CD8-positive, alpha-beta memory T cell (primary cell): ENCODE measurements at regions not wholly inside any gene's neighbourhood (a gene's known extent, or its start where the extent isn't known, plus 50 kb on each side); places are given as distances from the start of the nearest gene placed in this dataset.

Experiments used
- CTCF ChIA-PET: fragments of 350-600 bp; sonication (Branson Sonifier 250); formaldehyde crosslinking; loops from one replicate; lab custom pipeline; 2021; ENCODE audit warnings: antibody characterized with exemption; lab: Charles Lee
- POLR2A ChIA-PET: fragments of 350-600 bp; sonication (Branson Sonifier 250); formaldehyde crosslinking; loops from one replicate; lab custom pipeline; 2021; ENCODE audit warnings: antibody characterized with exemption; lab: Charles Lee
- DNase-seq, 5 donors: peaks; one replicate each; pipeline versions ENCODE4 v3.0.0 to v3.0.0-alpha.2; 2020 to 2022; ENCODE audit warnings: mixed read lengths in 1 of 5
- H3K27ac ChIP-seq: one replicate; pipeline ENCODE4 v1.7.0; 2013; ENCODE audit warnings: low read depth, mild to moderate bottlenecking, low read length, moderate library complexity
- H3K27me3 ChIP-seq: 2 replicates; pipeline ENCODE4 v1.7.0; 2013; ENCODE audit warnings: low read length, mild to moderate bottlenecking; ENCODE audit not compliant: insufficient read depth, poor library complexity, severe bottlenecking
- H3K36me3 ChIP-seq: 2 replicates; pipeline ENCODE4 v1.7.0; 2013; ENCODE audit warnings: mild to moderate bottlenecking, low read length, moderate library complexity; ENCODE audit not compliant: insufficient read depth
- H3K4me1 ChIP-seq: 2 replicates; pipeline ENCODE4 v1.7.0; 2013; ENCODE audit warnings: mild to moderate bottlenecking, low read length, moderate library complexity; ENCODE audit not compliant: insufficient read depth
- H3K4me3 ChIP-seq: 2 replicates; pipeline ENCODE4 v1.7.0; 2013; ENCODE audit warnings: mild to moderate bottlenecking, low read length
- H3K9me3 ChIP-seq: 2 replicates; pipeline ENCODE4 v1.7.0; 2013; ENCODE audit warnings: mild to moderate bottlenecking, low read length
- H3K27ac Mint-ChIP-seq, 8 donors: one replicate each; pipeline ENCODE4 v1.8.0; 2020 to 2021; ENCODE audit warnings: mixed read lengths in 8 of 8, mild to moderate bottlenecking in 6 of 8, inconsistent platforms in 3 of 8, moderate library complexity in 3 of 8
- H3K27me3 Mint-ChIP-seq, 2 donors: one replicate each; pipeline ENCODE4 v1.8.0; 2020 to 2021; ENCODE audit warnings: mixed read lengths in 2 of 2, mild to moderate bottlenecking in 1 of 2, moderate library complexity in 1 of 2
- H3K36me3 Mint-ChIP-seq, 3 donors: one replicate each; pipeline ENCODE4 v1.8.0; 2020 to 2021; ENCODE audit warnings: mixed read lengths in 3 of 3, inconsistent platforms in 1 of 3, mild to moderate bottlenecking in 1 of 3
- H3K4me1 Mint-ChIP-seq, 3 donors: one replicate each; pipeline ENCODE4 v1.8.0; 2020 to 2021; ENCODE audit warnings: mixed read lengths in 3 of 3, inconsistent platforms in 1 of 3, mild to moderate bottlenecking in 1 of 3
- H3K4me3 Mint-ChIP-seq, 7 donors: one replicate each; pipeline ENCODE4 v1.8.0; 2020 to 2021; ENCODE audit warnings: mixed read lengths in 7 of 7, mild to moderate bottlenecking in 6 of 7, moderate library complexity in 4 of 7, inconsistent platforms in 2 of 7
- H3K9me3 Mint-ChIP-seq, 5 donors: one replicate each; pipeline ENCODE4 v1.8.0; 2020 to 2022; ENCODE audit warnings: mixed read lengths in 5 of 5, mild to moderate bottlenecking in 3 of 5, moderate library complexity in 2 of 5, inconsistent platforms in 1 of 5

DNA sequence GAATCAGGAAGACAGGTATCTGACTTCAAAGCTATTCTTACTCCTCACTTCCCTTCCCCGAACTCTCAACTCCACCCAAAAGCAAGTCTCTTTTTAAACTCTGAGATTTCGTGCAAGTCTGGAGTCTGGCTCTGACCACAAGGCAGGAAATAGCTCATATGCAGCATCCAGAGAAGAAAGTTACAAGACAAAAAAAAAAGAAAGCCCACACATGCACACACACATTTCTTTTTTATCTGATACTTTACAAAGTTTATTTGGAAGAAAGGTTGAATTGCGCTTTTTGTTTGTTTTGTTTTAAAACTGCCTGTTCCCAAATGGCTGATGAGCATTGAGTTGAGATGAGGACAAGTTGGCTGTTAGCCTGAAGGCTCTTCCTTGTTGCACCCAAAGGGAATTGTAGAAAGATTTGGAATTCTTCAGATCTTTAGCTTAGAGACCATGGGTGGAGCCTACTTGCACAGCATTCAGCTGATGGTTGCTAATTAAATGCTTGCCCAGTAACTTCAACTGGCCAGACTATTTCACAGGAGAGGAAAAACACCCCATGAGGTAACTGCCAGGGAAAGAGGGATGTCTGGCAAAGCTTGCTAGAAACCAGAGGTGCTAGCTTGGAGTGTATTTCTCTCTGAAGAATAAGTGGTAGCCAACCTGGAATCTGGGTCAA lies 490.3 kb downstream of the TTLL7 start:
- peak in 3 of 5 donors; percentile 20 to 77 (median 42) for DNase-seq
- Mint-ChIP-seq H3K36me3 (peaks cover 0 to 1% (median 0%) of the 10 kb centered on the region in 3 donors), H3K27me3 (peaks cover 0 to 2% of the 10 kb centered on the region in 2 donors), H3K4me1 (peaks cover 5 to 31% (median 21%) of the 10 kb centered on the region in 3 donors), H3K9me3 (peaks cover 0 to 9% (median 2%) of the 10 kb centered on the region in 5 donors), H3K27ac (peak overlapping the region in 3 of 8 donors; percentile 39 to 82 (median 71)), H3K4me3 (peak overlapping the region in 4 of 7 donors; percentile 20 to 55 (median 40))
- Histone ChIP-seq H3K4me3 (peak overlapping the region; percentile 37), H3K36me3 (no peaks in the 10 kb centered on the region), H3K27ac (no peak overlapping the region), H3K4me1 (peaks cover 27% of the 10 kb centered on the region), H3K9me3 (no peaks in the 10 kb centered on the region), H3K27me3 (no peaks in the 10 kb centered on the region)
- ChIA-PET POLR2A (no interaction called here), CTCF (no interaction called here)

GRCh38 chr1:83505148-83505547 lies 493.8 kb downstream of the TTLL7 start:
- no peak overlapping the region for H3K27ac ChIP-seq
- Mint-ChIP-seq H3K27me3 (peaks cover 0 to 2% of the 10 kb centered on the region in 2 donors), H3K36me3 (peaks cover 0 to 1% (median 0%) of the 10 kb centered on the region in 3 donors), H3K4me1 (peaks cover 5 to 30% (median 21%) of the 10 kb centered on the region in 3 donors), H3K9me3 (peaks cover 0 to 2% (median 0%) of the 10 kb centered on the region in 5 donors), H3K4me3 (no peak overlapping the region), H3K27ac (no peak overlapping the region)
- no peak overlapping the region for H3K4me3 ChIP-seq
- ChIA-PET POLR2A (no interaction called here), CTCF (no interaction called here)
- H3K9me3 ChIP-seq: no peaks in the 10 kb centered on the region
- no peaks in the 10 kb centered on the region for H3K27me3 ChIP-seq
- no peaks in the 10 kb centered on the region for H3K36me3 ChIP-seq
- no peak for DNase-seq
- H3K4me1 ChIP-seq: peaks cover 27% of the 10 kb centered on the region

DNA sequence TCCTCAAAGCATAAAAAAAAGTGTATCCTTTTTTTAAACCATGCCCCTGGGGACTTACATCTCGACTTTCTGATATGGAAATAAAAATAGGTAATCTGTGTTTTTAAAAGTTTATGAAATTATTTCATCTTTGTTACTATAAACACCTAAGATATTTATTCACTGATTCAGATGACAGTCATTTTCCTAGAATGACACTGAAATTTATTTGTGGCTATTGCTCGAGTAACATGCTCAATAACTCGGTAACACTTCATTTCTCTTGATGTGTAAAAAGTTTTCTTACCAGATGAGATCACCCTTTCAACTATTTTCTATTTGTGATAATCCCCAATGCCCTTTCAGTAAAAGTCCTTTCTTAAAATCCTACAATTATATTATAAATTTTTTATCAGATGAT lies 495.8 kb downstream of the TTLL7 start:
- POLR2A ChIA-PET: no interaction called here
- Histone ChIP-seq H3K9me3 (no peaks in the 10 kb centered on the region), H3K4me3 (no peak overlapping the region), H3K4me1 (peaks cover 12% of the 10 kb centered on the region), H3K27ac (no peak overlapping the region), H3K27me3 (no peaks in the 10 kb centered on the region), H3K36me3 (no peaks in the 10 kb centered on the region)
- Mint-ChIP-seq H3K4me1 (peaks cover 5 to 11% (median 9%) of the 10 kb centered on the region in 3 donors), H3K27me3 (peaks cover 0 to 2% of the 10 kb centered on the region in 2 donors), H3K36me3 (peaks cover 0 to 1% (median 0%) of the 10 kb centered on the region in 3 donors), H3K27ac (no peak overlapping the region), H3K9me3 (peaks cover 0 to 2% (median 0%) of the 10 kb centered on the region in 5 donors), H3K4me3 (no peak overlapping the region)
- DNase-seq: no peak
- CTCF ChIA-PET: no interaction called here

GRCh38 chr1:83500987-83501591 lies 497.8 kb downstream of the TTLL7 start:
- DNase-seq: no peak
- H3K27ac ChIP-seq: no peak overlapping the region
- H3K27ac Mint-ChIP-seq: no peak overlapping the region
- H3K4me3 Mint-ChIP-seq: no peak overlapping the region
- ChIA-PET CTCF (no interaction called here), POLR2A (no interaction called here)
- H3K4me1 Mint-ChIP-seq: no peaks in the 10 kb centered on the region
- no peaks in the 10 kb centered on the region for H3K9me3 ChIP-seq
- no peaks in the 10 kb centered on the region for H3K4me1 ChIP-seq
- H3K27me3 Mint-ChIP-seq: peaks cover 0 to 2% of the 10 kb centered on the region in 2 donors
- peaks cover 0 to 2% (median 2%) of the 10 kb centered on the region in 5 donors for H3K9me3 Mint-ChIP-seq
- no peaks in the 10 kb centered on the region for H3K27me3 ChIP-seq
- no peaks in the 10 kb centered on the region for H3K36me3 ChIP-seq
- H3K4me3 ChIP-seq: no peak overlapping the region
- peaks cover 0 to 1% (median 0%) of the 10 kb centered on the region in 3 donors for H3K36me3 Mint-ChIP-seq

GRCh38 chr1:83500531-83500930 lies 498.4 kb downstream of the TTLL7 start:
- Histone ChIP-seq H3K27me3 (no peaks in the 10 kb centered on the region), H3K4me3 (no peak overlapping the region), H3K9me3 (no peaks in the 10 kb centered on the region), H3K4me1 (no peaks in the 10 kb centered on the region), H3K27ac (no peak overlapping the region), H3K36me3 (no peaks in the 10 kb centered on the region)
- Mint-ChIP-seq H3K27ac (no peak overlapping the region), H3K36me3 (no peaks in the 10 kb centered on the region), H3K9me3 (peaks cover 0 to 4% (median 0%) of the 10 kb centered on the region in 5 donors), H3K4me3 (no peak overlapping the region), H3K27me3 (no peaks in the 10 kb centered on the region), H3K4me1 (no peaks in the 10 kb centered on the region)
- ChIA-PET CTCF (no interaction called here), POLR2A (no interaction called here)
- DNase-seq: no peak

DNA sequence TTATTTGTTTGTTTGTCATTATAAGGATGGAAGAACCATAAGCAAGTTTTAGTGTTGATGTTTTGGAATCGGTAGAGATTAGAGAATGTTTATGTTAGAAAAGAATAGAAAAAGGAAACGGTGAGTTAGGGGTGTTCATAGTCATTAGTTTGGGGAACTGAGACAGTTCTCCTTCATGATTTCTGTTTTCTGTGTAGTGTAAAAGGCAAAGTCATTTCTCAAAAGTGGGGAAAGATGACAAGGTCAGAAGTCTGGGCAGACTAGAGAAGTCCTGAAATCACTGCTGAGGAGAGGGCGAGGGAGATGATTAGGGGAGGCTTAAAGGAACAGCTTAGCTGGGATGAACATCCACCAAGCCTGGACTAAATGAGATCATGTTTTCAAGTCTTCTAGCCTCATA lies 498.9 kb downstream of the TTLL7 start:
- H3K4me1 ChIP-seq: no peaks in the 10 kb centered on the region
- no peak overlapping the region for H3K4me3 ChIP-seq
- H3K36me3 ChIP-seq: no peaks in the 10 kb centered on the region
- peaks cover 0 to 7% (median 0%) of the 10 kb centered on the region in 5 donors for H3K9me3 Mint-ChIP-seq
- no peaks in the 10 kb centered on the region for H3K9me3 ChIP-seq
- no peaks in the 10 kb centered on the region for H3K4me1 Mint-ChIP-seq
- no peak for DNase-seq
- H3K4me3 Mint-ChIP-seq: no peak overlapping the region
- ChIA-PET POLR2A (no interaction called here), CTCF (no interaction called here)
- no peak overlapping the region for H3K27ac ChIP-seq
- no peaks in the 10 kb centered on the region for H3K27me3 ChIP-seq
- peak overlapping the region in 1 of 8 donors; percentile 47 for H3K27ac Mint-ChIP-seq
- H3K36me3 Mint-ChIP-seq: no peaks in the 10 kb centered on the region
- no peaks in the 10 kb centered on the region for H3K27me3 Mint-ChIP-seq

GRCh38 chr1:83497563-83497962 lies 501.4 kb downstream of the TTLL7 start:
- no peaks in the 10 kb centered on the region for H3K36me3 ChIP-seq
- Mint-ChIP-seq H3K4me3 (no peak overlapping the region), H3K27me3 (no peaks in the 10 kb centered on the region), H3K36me3 (no peaks in the 10 kb centered on the region), H3K9me3 (peaks cover 0 to 7% (median 0%) of the 10 kb centered on the region in 5 donors), H3K27ac (no peak overlapping the region), H3K4me1 (no peaks in the 10 kb centered on the region)
- ChIA-PET POLR2A (no interaction called here), CTCF (no interaction called here)
- H3K4me3 ChIP-seq: no peak overlapping the region
- H3K4me1 ChIP-seq: no peaks in the 10 kb centered on the region
- no peak overlapping the region for H3K27ac ChIP-seq
- H3K9me3 ChIP-seq: no peaks in the 10 kb centered on the region
- no peak for DNase-seq
- no peaks in the 10 kb centered on the region for H3K27me3 ChIP-seq

DNA sequence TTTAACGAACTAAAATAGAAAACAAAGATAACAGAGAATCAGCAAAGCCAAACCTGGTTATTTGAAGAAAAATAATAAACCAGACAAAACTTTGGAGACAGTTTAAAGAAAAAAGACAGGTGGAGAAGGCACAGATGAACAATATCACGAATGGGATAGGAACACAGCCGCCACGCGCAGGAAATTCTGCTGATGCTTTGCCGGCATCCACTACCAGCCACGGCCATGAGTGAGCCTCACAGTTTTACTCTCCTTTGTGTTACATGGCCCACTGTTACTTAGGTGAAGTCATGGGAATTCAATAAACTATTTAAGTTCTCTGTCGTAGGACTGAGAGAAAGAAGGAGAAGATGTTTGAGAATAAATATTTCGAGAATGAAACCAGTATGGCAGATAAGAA lies 503.4 kb downstream of the TTLL7 start:
- Histone ChIP-seq H3K27me3 (no peaks in the 10 kb centered on the region), H3K4me1 (no peaks in the 10 kb centered on the region), H3K27ac (no peak overlapping the region), H3K4me3 (no peak overlapping the region), H3K9me3 (no peaks in the 10 kb centered on the region), H3K36me3 (no peaks in the 10 kb centered on the region)
- Mint-ChIP-seq H3K4me3 (no peak overlapping the region), H3K4me1 (no peaks in the 10 kb centered on the region), H3K36me3 (no peaks in the 10 kb centered on the region), H3K27me3 (no peaks in the 10 kb centered on the region), H3K9me3 (peaks cover 0 to 7% (median 2%) of the 10 kb centered on the region in 5 donors), H3K27ac (no peak overlapping the region)
- no peak for DNase-seq
- POLR2A ChIA-PET: no interaction called here
- CTCF ChIA-PET: no interaction called here
